ENCODE measurements at regions not wholly inside any gene's neighbourhood (a gene's known extent, or its start where the extent isn't known, plus 50 kb on each side); places are given as distances from the start of the nearest gene placed in this dataset.
A peak's percentile ranks its signal among the peaks of the same experiment; 100 is the strongest.

GRCh38 chr5:99940540-99940939, 594.6 kb upstream of the FAM174A start:
- H4K8ac ChIP-seq (ENCODE audit: extremely low read depth, insufficient read depth, low read length) = no peak overlapping the region
- CTCF ChIA-PET (ENCODE audit: partially characterized antibody) = no interaction called here

More at GRCh38 chr5:99940540-99940939, 594.6 kb upstream of the FAM174A start:
- no peaks in the 10 kb centered on the region for H3K9me3 ChIP-seq (ENCODE audit: insufficient read depth in 2 of 2, low read depth in 1 of 2, low read length in 1 of 2)
- H4K20me1 ChIP-seq (replicated peaks in 1 of 2; ENCODE audit: control insufficient read depth in 1 of 2, insufficient read depth in 2 of 2, low read length in 2 of 2) = no peaks in the 10 kb centered on the region
- no peak overlapping the region for H4K5ac ChIP-seq (ENCODE audit: insufficient read length, low read depth, low read length)
- no peaks in the 10 kb centered on the region for H3K23me2 ChIP-seq (ENCODE audit: low read depth, low read length)
- H4K91ac ChIP-seq (replicated peaks; ENCODE audit: insufficient read length, low read length) = no peak overlapping the region
- no peak overlapping the region for H3K4ac ChIP-seq (replicated peaks; ENCODE audit: insufficient read length, low read depth, low read length)
- H3K79me2 ChIP-seq (ENCODE audit: control insufficient read depth in 1 of 2, insufficient read depth in 2 of 2, low read length in 2 of 2) = no peaks in the 10 kb centered on the region
- no peak for TF ChIP-seq JUN (IDR thresholded peaks at IDR 0.05; ENCODE audit: low read depth, low read length)
- TF ChIP-seq BACH1 (IDR thresholded peaks at IDR 0.05; ENCODE audit: low read length) = no peak
- peak; percentile 84 for TF ChIP-seq SRF (IDR thresholded peaks at IDR 0.05; ENCODE audit: low read depth, low read length)
- TF ChIP-seq MAX (IDR thresholded peaks at IDR 0.05) = no peak
- H3K9ac ChIP-seq (replicated peaks in 1 of 4; ENCODE audit: extremely low read depth in 1 of 4, low read depth in 3 of 4, low read length in 3 of 4) = no peak overlapping the region
- H3K4me1 ChIP-seq (replicated peaks in 1 of 4; ENCODE audit: control insufficient read depth in 3 of 4, insufficient read depth in 4 of 4, low read length in 3 of 4) = no peaks in the 10 kb centered on the region
- H3K36me3 ChIP-seq (ENCODE audit: control insufficient read depth in 2 of 4, insufficient read depth in 4 of 4, low read length in 3 of 4) = no peaks in the 10 kb centered on the region
- H2BK12ac ChIP-seq (ENCODE audit: low read depth, low read length) = no peak overlapping the region
- no peak overlapping the region for H2BK5ac ChIP-seq (ENCODE audit: low read depth, low read length)
- no peak for FAIRE-seq
- no peak for DNase-seq (ENCODE audit: low read depth in 1 of 2, low spot score in 2 of 2)
- H3K27me3 ChIP-seq (replicated peaks in 1 of 4; ENCODE audit: control insufficient read depth in 3 of 4, extremely low read depth in 1 of 4, insufficient read depth in 3 of 4, low read length in 3 of 4) = no peaks in the 10 kb centered on the region
- H2BK120ac ChIP-seq (replicated peaks; ENCODE audit: low read depth, low read length) = no peak overlapping the region
- H3K14ac ChIP-seq (ENCODE audit: insufficient read length) = no peak overlapping the region
- no peak overlapping the region for H3K4me2 ChIP-seq (ENCODE audit: insufficient read depth in 1 of 2, low read depth in 2 of 2, low read length in 2 of 2)
- no peak overlapping the region for H2BK15ac ChIP-seq (ENCODE audit: low read length)
- POLR2A ChIA-PET (ENCODE audit: partially characterized antibody) = no interaction called here
- no peak overlapping the region for H3K56ac ChIP-seq (replicated peaks; ENCODE audit: insufficient read length, low read depth, low read length)
- H3K18ac ChIP-seq (ENCODE audit: extremely low read depth, low read length) = no peak overlapping the region
- H3K4me3 ChIP-seq (ENCODE audit: extremely low read depth in 1 of 4, insufficient read depth in 2 of 4, low read depth in 3 of 4, low read length in 4 of 4) = no peak overlapping the region
- H2BK20ac ChIP-seq (ENCODE audit: low read length) = no peak overlapping the region
- H2AK5ac ChIP-seq (ENCODE audit: low read depth, low read length) = no peak overlapping the region
- no peaks in the 10 kb centered on the region for H3K79me1 ChIP-seq (ENCODE audit: low read depth, low read length)
- no peak overlapping the region for H3K27ac ChIP-seq (ENCODE audit: low read depth, low read length)
- H3K23ac ChIP-seq (ENCODE audit: insufficient read length) = no peak overlapping the region
- no peak overlapping the region for H2AFZ ChIP-seq (ENCODE audit: low read length)

Measured in H1 (cell line).